ENCODE measurements at regions not wholly inside any gene's neighbourhood (a gene's known extent, or its start where the extent isn't known, plus 50 kb on each side); places are given as distances from the start of the nearest gene placed in this dataset.
A peak's percentile ranks its signal among the peaks of the same experiment; 100 is the strongest.

DNA sequence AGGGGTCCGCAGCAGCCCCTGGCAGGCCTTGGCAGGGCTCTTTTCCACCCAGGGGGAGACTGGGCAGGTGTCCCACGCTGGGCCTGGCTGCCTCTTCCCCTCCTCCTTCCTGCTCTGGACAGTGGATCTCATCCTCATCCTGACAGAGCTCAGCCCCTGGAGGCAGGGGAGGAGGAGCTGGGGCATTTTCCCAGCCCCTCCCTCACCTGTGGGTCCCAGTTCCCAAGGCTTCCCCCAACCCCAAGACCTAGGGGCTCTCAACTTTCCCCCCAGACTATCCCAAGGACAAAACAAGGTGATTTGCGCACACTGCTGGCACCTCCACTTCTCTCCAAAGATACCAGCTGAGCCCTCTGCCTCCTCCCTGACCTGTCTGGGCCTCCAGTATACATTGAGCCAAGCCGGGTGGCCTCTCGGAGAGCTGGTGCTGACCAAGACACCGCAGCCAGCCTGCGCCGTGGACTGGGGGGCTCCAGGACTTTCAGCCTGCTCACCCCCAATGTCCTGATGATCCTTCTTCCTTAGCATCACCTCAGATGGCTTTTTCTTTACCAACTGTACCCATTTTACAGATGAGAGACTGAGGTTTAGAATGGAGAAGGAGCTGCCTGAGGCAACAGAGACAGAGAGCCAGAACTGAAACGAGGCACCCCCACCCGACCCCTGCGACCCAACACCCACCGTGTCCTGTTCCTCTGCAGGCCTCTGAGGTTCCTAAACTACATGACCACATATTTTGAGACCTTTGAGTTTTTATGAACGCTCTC, 126.6 kb downstream of the BARX1 start:
- DNase-seq, result no peak
- Mint-ChIP-seq H3K27ac (no peak overlapping the region), H3K4me3 (peak overlapping the region; percentile 43), H3K4me1 (peaks cover 9% of the 10 kb centered on the region), H3K36me3 (ENCODE audit: low read depth) (no peaks in the 10 kb centered on the region), H3K27me3 (ENCODE audit: insufficient read depth) (peaks cover 20% of the 10 kb centered on the region), H3K9me3 (peaks cover 9% of the 10 kb centered on the region)
- WGBS, 2 experiments (ENCODE audit: insufficient coverage in 1 of 2, insufficient read length in 1 of 2), result 87 to 93% methylated on average over 11 to 13 of the region's 13 CpGs
- H3K27me3 ChIP-seq (ENCODE audit: control insufficient read depth, insufficient read depth, low read length, poor library complexity, severe bottlenecking), result no peaks in the 10 kb centered on the region
- TF ChIP-seq, protein P1, sequence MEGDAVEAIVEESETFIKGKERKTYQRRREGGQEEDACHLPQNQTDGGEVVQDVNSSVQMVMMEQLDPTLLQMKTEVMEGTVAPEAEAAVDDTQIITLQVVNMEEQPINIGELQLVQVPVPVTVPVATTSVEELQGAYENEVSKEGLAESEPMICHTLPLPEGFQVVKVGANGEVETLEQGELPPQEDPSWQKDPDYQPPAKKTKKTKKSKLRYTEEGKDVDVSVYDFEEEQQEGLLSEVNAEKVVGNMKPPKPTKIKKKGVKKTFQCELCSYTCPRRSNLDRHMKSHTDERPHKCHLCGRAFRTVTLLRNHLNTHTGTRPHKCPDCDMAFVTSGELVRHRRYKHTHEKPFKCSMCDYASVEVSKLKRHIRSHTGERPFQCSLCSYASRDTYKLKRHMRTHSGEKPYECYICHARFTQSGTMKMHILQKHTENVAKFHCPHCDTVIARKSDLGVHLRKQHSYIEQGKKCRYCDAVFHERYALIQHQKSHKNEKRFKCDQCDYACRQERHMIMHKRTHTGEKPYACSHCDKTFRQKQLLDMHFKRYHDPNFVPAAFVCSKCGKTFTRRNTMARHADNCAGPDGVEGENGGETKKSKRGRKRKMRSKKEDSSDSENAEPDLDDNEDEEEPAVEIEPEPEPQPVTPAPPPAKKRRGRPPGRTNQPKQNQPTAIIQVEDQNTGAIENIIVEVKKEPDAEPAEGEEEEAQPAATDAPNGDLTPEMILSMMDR (conservative IDR thresholded peaks at IDR 0.05), result no peak
- peaks cover 4% of the 10 kb centered on the region for H3K9me3 ChIP-seq (ENCODE audit: control insufficient read depth, low read length)
- no peak overlapping the region for H3K4me3 ChIP-seq (ENCODE audit: low read length)
- no peaks in the 10 kb centered on the region for H3K36me3 ChIP-seq (ENCODE audit: control insufficient read depth, insufficient read depth, low read length)
- H3K4me1 ChIP-seq (ENCODE audit: control insufficient read depth, insufficient read depth, low read length), result no peaks in the 10 kb centered on the region
- no peak overlapping the region for H3K9ac ChIP-seq (ENCODE audit: extremely low read depth, low read length, poor library complexity, severe bottlenecking)
- H3K27ac ChIP-seq (ENCODE audit: low read depth, low read length), result no peak overlapping the region

DNA sequence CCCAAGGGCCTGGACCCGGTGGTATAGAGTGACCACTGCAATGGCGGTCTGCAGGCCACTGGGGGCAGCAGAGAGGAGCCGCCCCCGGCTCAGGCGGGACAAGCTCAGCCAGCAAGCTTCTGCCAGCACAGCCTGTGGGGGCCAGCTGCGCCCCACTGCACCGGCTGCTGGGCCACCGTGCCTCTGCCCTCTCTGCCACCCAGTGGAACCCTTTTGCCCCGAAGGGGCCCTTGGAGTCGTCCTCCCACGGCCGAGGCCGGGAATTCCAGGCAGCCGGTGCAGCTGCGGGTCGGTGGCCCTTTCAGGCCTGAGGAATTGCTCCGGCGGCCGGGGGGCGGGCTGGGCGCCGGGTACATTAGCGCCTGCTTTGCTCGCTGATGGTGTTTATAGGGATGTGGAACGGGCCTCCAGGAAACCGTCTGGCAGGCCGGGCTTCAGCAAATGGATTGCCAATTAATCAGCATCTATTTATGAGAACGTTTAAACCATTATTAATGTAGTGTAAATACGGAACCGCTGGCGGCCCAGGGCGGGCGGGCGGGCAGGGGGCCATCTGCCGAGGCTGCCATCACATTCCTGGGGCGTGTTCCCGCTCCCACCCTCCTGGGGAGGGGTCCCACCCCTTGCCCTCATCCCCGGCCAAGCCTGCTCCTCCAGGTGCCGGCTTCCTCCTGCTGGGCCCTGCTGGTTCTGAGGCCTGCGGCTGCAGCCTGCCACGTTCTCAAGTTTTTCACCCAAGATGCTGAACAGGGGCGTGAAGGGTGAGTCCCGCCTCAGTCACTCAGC, 127.4 kb downstream of the BARX1 start:
- peak overlapping the region; percentile 43 for H3K4me3 Mint-ChIP-seq
- H3K36me3 Mint-ChIP-seq (ENCODE audit: low read depth), result no peaks in the 10 kb centered on the region
- Histone ChIP-seq H3K27me3 (ENCODE audit: control insufficient read depth, insufficient read depth, low read length, poor library complexity, severe bottlenecking) (no peaks in the 10 kb centered on the region), H3K27ac (ENCODE audit: low read depth, low read length) (no peak overlapping the region), H3K36me3 (ENCODE audit: control insufficient read depth, insufficient read depth, low read length) (no peaks in the 10 kb centered on the region), H3K4me3 (ENCODE audit: low read length) (no peak overlapping the region), H3K9ac (ENCODE audit: extremely low read depth, low read length, poor library complexity, severe bottlenecking) (no peak overlapping the region), H3K9me3 (ENCODE audit: control insufficient read depth, low read length) (no peaks in the 10 kb centered on the region), H3K4me1 (ENCODE audit: control insufficient read depth, insufficient read depth, low read length) (no peaks in the 10 kb centered on the region)
- peaks cover 21% of the 10 kb centered on the region for H3K27me3 Mint-ChIP-seq (ENCODE audit: insufficient read depth)
- H3K9me3 Mint-ChIP-seq, result peaks cover 11% of the 10 kb centered on the region
- 28 to 46% methylated on average over 12 to 41 of the region's 43 CpGs for WGBS, 2 experiments (ENCODE audit: insufficient coverage in 1 of 2, insufficient read length in 1 of 2)
- peak; percentile 93 for DNase-seq
- TF ChIP-seq, protein P1 (conservative IDR thresholded peaks at IDR 0.05), result peak; percentile 96
- no peak overlapping the region for H3K27ac Mint-ChIP-seq
- peaks cover 9% of the 10 kb centered on the region for H3K4me1 Mint-ChIP-seq

DNA sequence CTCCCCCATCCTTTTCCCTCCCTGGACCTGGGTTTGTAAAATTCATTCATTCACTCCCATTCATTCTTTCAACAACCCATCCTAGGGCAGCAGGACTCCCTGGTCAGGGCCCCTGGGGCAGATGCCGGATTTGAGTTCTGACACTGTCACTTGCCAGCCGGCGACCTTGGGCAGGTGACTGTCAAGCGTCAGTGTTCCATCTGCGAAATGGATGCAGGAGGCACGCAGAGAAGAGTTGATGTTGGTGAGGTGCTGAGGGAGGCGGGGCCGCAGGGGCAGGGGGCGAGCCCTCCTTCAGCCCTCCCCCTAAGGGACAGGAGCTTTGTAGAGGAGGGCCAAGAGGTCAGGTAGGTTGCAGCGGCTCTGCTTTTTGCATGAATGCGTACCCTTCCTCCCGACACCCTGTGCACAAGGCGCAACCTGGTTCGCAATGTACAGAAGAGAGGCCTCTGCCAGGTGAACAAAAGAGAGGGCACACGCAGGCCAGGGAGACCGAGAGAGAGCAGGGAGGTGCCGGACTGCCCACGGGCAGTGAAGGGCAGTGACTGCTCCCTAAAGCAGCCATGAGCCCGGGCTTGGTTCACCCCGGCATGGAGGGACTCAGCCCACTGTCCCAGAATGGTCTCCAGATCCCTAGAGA, 128.1 kb downstream of the BARX1 start:
- 71 to 73% methylated on average over 5 to 20 of the region's 20 CpGs for WGBS, 2 experiments (ENCODE audit: insufficient coverage in 1 of 2, insufficient read length in 1 of 2)
- Mint-ChIP-seq H3K27ac (no peak overlapping the region), H3K4me3 (peak overlapping the region; percentile 43), H3K4me1 (peaks cover 9% of the 10 kb centered on the region), H3K27me3 (ENCODE audit: insufficient read depth) (peaks cover 24% of the 10 kb centered on the region), H3K36me3 (ENCODE audit: low read depth) (no peaks in the 10 kb centered on the region), H3K9me3 (peaks cover 14% of the 10 kb centered on the region)
- Histone ChIP-seq H3K27me3 (ENCODE audit: control insufficient read depth, insufficient read depth, low read length, poor library complexity, severe bottlenecking) (no peaks in the 10 kb centered on the region), H3K9me3 (ENCODE audit: control insufficient read depth, low read length) (no peaks in the 10 kb centered on the region), H3K36me3 (ENCODE audit: control insufficient read depth, insufficient read depth, low read length) (no peaks in the 10 kb centered on the region), H3K9ac (ENCODE audit: extremely low read depth, low read length, poor library complexity, severe bottlenecking) (no peak overlapping the region), H3K27ac (ENCODE audit: low read depth, low read length) (no peak overlapping the region), H3K4me1 (ENCODE audit: control insufficient read depth, insufficient read depth, low read length) (no peaks in the 10 kb centered on the region), H3K4me3 (ENCODE audit: low read length) (no peak overlapping the region)
- TF ChIP-seq, protein P1 (conservative IDR thresholded peaks at IDR 0.05), result no peak
- DNase-seq, result no peak
